A673 (cell line): ENCODE measurements at regions not wholly inside any gene's neighbourhood (a gene's known extent, or its start where the extent isn't known, plus 50 kb on each side); places are given as distances from the start of the nearest gene placed in this dataset.

ENCODE experiments used
- EZH2 ChIP-seq: fragments of 200-600 bp; sonication (generic); IDR thresholded peaks from 2 replicates; pipeline ENCODE4 v1.6.1; 2017; ENCODE audit warnings: borderline replicate concordance, low read depth, mild to moderate bottlenecking, mixed read lengths, antibody characterized with exemption, low read length; ENCODE audit not compliant: poor library complexity, severe bottlenecking
- TF ChIP-seq, protein P1 (sequence below): fragments of 300-800, 200-600 bp; sonication (generic); conservative IDR thresholded peaks from 2 replicates; pipeline ENCODE4 v1.5.1; 2017; ENCODE audit warnings: low read depth, mild to moderate bottlenecking, antibody characterized with exemption, low read length, moderate library complexity, mixed read lengths

DNA sequence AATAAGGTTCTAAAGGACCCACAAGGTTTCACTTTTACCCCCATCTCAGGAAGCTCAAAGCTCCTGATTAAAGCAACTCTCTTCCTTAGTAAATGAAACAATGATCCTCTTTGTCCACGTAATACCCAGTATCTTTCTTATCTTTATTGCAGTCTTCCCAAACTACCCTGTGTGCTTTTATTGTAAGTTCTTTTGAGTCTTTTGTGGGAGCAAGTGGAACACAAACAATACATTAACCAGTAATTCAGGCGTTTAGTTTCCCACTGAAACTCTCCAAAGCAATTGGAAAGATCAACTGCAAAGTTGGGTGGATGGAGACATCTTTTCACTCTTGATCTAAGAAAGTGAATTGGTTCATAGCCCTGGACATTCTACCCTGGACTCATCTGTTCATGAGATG is 240.0 kb downstream of the ZNF621 start:
- TF ChIP-seq, protein P1, sequence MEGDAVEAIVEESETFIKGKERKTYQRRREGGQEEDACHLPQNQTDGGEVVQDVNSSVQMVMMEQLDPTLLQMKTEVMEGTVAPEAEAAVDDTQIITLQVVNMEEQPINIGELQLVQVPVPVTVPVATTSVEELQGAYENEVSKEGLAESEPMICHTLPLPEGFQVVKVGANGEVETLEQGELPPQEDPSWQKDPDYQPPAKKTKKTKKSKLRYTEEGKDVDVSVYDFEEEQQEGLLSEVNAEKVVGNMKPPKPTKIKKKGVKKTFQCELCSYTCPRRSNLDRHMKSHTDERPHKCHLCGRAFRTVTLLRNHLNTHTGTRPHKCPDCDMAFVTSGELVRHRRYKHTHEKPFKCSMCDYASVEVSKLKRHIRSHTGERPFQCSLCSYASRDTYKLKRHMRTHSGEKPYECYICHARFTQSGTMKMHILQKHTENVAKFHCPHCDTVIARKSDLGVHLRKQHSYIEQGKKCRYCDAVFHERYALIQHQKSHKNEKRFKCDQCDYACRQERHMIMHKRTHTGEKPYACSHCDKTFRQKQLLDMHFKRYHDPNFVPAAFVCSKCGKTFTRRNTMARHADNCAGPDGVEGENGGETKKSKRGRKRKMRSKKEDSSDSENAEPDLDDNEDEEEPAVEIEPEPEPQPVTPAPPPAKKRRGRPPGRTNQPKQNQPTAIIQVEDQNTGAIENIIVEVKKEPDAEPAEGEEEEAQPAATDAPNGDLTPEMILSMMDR, result no peak
- TF ChIP-seq EZH2, result no peak
